ENCODE measurements at regions not wholly inside any gene's neighbourhood (a gene's known extent, or its start where the extent isn't known, plus 50 kb on each side); places are given as distances from the start of the nearest gene placed in this dataset.

- no peak for TF ChIP-seq CTCF (IDR thresholded peaks at IDR 0.05)
- TF ChIP-seq POLR2A (IDR thresholded peaks at IDR 0.05) = no peak
Observed at GRCh38 chr15:77862651-77863104, 214.8 kb downstream of the TBC1D2B start.

Data from thyroid gland (tissue), 4 donors.